Activated CD8-positive, alpha-beta memory T cell treated with anti-CD3 and anti-CD28 coated beads for 1 hour (primary cell): ENCODE measurements at regions not wholly inside any gene's neighbourhood (a gene's known extent, or its start where the extent isn't known, plus 50 kb on each side); places are given as distances from the start of the nearest gene placed in this dataset.

Experiments
- DNase-seq, 2 donors: peaks; one replicate each; pipeline ENCODE4 v3.0.0-alpha.2; 2020; ENCODE audit warnings: low read depth in 1 of 2; ENCODE audit errors: extremely low read depth in 1 of 2

DNA sequence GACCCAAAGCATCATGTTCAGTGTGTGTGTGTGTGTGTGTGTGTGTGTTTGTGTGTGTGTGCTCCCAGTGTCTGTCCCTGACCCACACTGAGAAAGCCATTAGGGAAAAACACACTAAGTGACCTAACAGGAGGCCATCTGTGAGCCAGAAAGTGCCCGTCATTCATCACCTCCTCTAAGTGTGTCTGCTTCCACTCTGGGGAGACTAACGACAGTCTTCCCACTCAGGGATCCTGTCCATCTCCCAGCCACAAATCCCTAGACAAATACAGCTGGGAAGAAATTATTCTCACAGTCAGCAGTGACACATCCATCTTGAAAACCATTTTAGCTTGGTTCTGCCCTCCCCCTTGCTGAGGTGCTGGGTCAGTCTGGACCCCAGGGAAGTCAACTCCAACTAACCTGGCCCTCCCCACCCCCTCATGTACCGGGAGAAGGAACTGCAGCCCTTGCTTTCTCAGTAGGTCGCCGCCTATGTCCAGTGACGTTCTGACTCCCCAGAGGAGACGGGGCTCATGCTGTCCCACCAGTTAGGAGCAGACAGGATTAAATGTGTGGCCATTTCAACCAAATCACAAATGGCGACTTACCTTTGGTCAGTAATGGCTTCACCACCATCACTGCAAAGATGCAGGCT, 296.5 kb upstream of the ZNF32 start:
- DNase-seq = no peak

DNA sequence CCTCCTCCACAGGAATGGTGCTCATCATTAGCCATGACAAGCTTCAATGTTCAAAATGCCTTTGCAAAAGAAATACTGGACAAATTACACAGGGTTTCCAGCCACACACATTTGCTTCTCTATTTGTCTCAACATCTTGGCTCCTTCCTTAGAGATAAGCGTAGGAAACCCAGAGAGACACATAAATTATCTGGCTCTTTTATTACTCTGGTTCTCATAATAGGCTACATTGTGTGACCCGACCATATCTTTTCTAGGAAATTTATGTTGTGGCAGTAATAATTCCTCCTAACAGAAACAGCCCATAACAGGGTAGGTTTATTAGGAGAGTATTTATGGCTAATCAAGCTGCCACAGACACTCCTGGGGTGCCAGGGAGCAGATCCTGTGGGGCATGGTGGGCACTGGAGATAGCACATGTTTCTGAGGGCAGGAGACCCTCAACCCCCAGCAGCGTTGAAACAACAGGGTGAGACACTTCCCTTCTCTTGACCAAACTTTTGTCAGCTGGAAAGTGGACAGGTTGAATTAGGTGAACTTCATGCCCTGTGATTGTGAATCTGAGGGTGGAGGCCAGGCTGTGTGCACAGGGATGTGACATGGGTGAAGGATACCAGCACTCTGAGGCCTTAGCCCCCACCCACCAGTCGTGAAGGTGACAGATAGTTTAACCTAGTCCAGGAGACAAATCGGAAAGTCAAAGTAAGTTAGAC, 295.9 kb upstream of the ZNF32 start:
- no peak for DNase-seq

DNA sequence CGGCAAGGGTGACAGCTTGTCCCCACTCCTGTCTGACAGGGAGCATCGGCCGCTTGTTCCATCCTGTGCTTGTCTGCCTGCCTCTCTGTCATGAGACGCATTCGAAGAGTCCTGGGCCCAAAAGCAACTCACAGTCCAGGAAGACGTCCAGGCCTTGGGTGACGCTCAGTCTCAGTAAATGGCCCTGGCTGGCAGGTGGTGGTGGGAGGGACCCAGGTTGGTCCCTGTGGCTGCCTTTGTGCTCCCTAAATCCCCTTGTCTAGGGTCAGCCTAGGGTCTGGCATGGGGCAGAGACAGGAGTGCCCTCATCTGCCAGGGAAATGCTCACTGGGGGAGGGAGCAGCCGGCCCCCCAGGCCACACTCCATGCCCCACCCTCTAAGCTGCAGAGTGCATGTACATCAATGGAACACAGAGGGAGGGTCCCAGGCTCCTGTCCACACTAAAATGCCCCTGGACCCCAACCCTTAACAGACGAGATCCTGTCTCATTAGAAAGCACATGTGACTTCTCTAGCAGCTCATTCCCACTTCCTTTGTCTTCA, 295.2 kb upstream of the ZNF32 start:
- DNase-seq = no peak

GRCh38 chr10:43943119-43943817, 294.6 kb upstream of the ZNF32 start:
- no peak for DNase-seq

DNA sequence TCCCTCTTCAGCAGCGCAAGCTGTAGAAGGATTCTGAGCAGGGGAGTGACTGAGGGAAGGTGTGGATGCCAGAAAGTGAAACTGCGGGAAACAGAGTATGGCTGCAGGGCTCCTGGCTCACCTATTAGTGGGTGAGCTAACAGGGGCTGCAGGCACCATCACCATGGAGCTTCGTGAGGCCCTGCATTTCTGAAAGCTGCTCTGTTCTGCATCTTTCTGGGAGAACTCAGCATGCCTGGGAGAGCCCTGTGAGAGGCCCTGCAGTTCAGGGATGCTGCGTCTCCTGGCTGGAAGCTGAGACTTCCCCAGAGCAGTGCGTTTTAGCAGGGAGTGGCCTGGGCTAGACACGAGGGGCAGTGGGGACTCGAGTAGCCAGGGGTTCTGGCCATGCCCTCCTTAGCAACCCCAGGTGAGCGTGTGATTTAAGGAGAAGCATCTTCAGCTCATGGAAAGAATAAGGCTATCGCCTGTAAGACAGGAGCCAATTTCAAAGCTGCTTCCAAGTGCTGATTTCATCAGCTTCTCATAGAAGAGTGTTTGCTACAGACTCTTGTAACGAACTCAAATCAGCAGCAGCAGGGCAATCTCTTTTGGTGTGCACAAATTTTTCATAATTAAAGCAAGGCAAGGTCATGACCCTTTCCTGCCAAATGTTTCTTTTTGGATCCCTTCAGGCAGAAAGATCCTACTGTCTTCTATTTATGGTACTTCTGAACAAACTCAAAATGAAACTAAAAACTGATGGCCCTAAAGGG, 293.6 kb upstream of the ZNF32 start:
- DNase-seq = no peak

DNA sequence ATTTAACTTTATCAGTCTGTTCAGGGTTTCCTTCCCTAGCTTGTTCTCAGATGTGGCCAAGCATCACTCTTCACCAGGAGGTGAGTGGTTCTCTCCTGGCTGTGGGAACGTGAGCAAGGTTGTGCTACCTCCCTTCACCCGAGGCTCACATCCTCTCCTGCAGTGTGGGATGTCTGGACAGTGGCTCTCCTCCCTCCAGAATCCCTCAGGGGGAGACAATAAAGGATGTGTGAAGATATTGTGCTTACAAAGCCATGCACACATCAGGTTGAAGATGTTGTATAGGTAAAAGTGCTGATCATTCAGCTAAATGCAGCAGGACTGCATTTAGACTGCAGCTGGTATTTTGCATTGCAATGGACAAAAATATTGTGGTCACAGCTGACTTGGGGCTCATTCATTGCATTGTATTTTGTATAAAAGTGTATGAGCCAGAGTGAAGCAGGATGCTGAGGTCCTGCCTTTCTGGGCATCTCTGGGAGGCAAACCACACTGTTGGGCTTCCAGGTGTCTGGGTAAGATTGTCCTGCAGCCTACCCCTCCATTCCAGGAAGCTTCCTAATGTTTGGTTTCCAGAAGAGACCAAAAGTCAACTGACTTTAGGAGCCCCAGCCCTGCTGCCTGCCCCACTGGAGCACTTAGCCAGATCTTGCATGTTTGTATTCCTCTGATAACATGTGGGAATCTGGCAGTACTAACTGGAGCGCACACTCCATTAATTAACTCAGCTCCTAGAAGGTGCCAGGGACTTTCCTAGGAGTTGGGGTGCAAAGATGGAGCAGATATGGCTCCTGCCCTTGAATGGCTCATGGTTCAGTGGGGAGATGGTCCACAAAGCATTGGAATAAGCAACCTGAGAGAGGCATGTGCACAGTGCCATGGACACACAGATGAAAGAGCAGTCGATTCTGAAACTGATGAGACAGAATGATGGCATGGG, 292.5 kb upstream of the ZNF32 start:
- DNase-seq = no peak

- DNase-seq = no peak
Measured at GRCh38 chr10:43939939-43940820, 291.5 kb upstream of the ZNF32 start.

GRCh38 chr10:43939389-43939938, 290.8 kb upstream of the ZNF32 start:
- no peak for DNase-seq

- DNase-seq = no peak
Measured at GRCh38 chr10:43938810-43939209, 290.1 kb upstream of the ZNF32 start.

DNA sequence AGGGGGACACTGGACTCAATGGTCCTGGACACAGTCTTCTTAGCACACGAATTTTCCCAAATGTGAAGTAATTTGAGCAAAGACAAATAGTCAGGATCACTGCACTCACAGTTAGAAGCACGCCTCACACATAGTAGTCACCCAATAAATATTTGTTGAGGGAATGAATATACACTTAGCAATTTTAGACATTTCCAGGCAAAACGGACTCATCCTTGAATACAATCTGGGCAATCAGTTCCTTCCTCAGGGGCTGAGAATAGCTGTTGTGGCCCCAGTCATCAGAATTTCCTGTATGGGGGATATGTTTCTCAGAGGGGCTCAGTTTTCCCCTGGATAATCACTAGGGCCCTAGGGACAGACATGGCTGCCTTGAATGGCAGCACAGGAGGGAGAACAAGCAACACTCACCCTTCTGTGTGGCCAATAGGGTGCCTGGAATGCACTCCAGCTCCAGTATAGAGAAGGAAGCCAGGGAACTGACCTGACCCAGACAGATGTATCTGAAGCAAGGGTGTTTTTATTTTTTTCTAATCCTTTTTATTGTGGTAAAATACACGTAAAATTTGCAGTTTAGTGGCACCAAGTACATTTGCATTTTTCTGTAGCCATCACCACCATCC, 282.7 kb upstream of the ZNF32 start:
- no peak for DNase-seq

- no peak for DNase-seq
Measured at GRCh38 chr10:43930777-43931176, 282.1 kb upstream of the ZNF32 start.

DNA sequence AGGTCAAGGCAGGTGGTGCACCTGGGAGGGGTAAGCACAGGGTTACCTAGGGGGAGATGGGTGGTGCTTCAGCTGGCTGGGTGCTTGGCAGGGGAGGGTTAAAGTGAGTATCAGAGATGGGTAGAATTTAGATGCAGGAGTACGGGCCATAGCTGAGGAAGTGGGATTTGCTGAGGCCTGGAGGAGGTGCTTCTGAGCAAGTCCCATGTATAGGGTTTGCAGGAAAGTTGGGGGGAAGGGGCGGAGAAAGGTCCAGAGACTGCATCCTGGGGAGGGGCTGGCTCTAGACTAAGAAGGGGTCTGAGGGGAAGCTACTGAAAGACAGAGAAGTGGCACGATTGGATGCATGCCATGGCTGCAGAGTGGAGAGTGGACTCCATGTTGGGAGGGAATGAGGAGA, 281.6 kb upstream of the ZNF32 start:
- DNase-seq = no peak

- DNase-seq = no peak
Measured at GRCh38 chr10:43929122-43929521, 280.4 kb upstream of the ZNF32 start.

DNA sequence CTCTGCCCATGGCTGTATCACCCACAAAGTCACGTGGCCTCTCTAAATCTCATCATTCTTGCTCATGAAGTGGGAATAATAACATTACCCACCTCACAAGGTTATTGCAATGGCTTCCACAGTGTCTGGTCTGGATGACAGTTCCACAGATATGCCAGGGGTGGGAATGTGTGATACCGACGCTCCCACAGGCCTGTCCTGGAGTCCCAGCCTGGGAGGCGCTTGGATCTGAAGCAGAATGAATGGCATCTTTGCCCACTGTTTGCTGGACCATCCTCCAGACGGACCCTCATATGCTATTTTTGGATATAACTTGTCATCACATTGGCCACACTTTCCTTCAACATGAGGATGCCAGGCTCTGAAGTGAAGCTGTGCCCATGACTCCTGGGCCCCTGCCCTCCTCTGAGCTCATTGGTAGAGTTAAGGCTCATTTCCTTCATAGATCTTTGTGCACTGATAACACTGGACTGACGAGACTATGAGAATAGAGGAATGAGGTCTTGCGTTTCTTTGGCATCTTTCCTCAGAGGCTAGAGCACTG, 279.8 kb upstream of the ZNF32 start:
- DNase-seq = no peak

- no peak for DNase-seq
Measured at GRCh38 chr10:43926875-43927406, 278.3 kb upstream of the ZNF32 start.

DNA sequence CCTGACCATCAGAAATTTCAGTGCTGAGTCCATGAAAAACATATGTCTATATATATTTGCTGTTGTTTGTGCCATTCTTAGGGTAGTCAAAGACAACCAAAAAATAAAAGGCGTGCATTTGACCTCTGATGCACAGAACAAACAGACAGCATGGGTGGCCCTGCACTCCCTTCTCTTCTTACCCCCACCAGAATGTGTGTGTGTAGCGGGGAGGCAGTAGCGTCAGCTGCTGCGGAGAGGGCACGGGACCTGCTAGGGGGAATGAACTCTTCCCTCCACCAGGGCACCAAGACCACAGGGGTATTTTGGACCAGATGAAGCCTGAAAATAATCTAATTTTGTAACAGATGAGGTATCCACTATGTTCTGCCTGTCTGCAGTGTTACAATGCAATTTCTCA, 277.7 kb upstream of the ZNF32 start:
- no peak for DNase-seq

GRCh38 chr10:43925793-43926192, 277.1 kb upstream of the ZNF32 start:
- no peak for DNase-seq

DNA sequence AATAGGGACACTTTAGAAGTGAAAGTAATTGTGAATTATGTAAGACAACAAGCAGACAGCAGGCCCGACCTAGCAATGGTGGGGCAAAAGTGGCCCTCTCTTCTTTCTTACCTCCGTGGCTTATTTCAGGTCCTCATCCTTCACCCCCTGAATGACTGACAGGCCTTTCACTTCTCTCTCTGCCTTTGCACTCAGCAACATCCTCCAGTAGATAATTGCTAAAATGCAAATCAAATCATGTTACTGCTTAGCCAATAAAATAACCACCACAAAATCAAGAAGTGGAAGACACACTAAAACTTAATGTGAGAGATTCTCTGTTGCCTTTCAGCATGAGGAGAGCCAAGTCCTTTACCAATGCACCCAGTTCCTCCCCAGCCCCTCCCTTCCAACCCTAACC, 274.6 kb upstream of the ZNF32 start:
- DNase-seq = no peak
